Neural progenitor cell (in vitro differentiated cells): ENCODE measurements at regions not wholly inside any gene's neighbourhood (a gene's known extent, or its start where the extent isn't known, plus 50 kb on each side); places are given as distances from the start of the nearest gene placed in this dataset.

Experiments used
- EZH2 ChIP-seq: fragments of 200-600 bp; sonication (generic); IDR thresholded peaks from 2 replicates; pipeline ENCODE4 v1.6.1; 2017; ENCODE audit warnings: antibody characterized with exemption, mild to moderate bottlenecking, moderate library complexity
- EZH2phosphoT487 ChIP-seq: fragments of 200-600 bp; sonication (generic); IDR thresholded peaks from 2 replicates; pipeline ENCODE4 v1.6.1; 2017; ENCODE audit warnings: antibody characterized with exemption
- TF ChIP-seq, protein P1 (sequence below): fragments of 200-600 bp; sonication (generic); IDR thresholded peaks from 2 replicates; pipeline ENCODE4 v1.5.1; 2017; ENCODE audit warnings: antibody characterized with exemption, mild to moderate bottlenecking

DNA sequence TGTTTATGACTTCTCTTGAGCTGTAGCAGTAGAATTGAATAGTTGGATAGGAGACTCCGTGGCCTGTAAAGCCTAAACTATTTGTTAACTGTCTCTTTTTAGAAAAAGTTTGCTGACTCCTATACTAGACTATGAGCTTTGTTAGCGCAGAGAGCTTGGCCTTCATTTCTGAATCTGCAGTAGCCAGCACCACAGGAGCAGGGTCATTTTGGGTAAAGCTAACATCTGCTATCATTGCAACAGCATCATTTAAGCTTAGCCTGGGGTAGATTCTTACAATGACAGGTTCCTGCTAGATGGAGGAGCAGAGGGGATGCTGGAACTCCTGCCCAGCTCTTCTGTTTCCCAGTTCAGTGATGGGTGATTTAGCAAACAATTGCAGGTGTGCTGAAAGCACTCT is 133.7 kb upstream of the ASTN2 start:
- TF ChIP-seq, protein P1, sequence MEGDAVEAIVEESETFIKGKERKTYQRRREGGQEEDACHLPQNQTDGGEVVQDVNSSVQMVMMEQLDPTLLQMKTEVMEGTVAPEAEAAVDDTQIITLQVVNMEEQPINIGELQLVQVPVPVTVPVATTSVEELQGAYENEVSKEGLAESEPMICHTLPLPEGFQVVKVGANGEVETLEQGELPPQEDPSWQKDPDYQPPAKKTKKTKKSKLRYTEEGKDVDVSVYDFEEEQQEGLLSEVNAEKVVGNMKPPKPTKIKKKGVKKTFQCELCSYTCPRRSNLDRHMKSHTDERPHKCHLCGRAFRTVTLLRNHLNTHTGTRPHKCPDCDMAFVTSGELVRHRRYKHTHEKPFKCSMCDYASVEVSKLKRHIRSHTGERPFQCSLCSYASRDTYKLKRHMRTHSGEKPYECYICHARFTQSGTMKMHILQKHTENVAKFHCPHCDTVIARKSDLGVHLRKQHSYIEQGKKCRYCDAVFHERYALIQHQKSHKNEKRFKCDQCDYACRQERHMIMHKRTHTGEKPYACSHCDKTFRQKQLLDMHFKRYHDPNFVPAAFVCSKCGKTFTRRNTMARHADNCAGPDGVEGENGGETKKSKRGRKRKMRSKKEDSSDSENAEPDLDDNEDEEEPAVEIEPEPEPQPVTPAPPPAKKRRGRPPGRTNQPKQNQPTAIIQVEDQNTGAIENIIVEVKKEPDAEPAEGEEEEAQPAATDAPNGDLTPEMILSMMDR, result no peak
- TF ChIP-seq EZH2, result no peak
- no peak for TF ChIP-seq EZH2phosphoT487
